ENCODE measurements at regions not wholly inside any gene's neighbourhood (a gene's known extent, or its start where the extent isn't known, plus 50 kb on each side); places are given as distances from the start of the nearest gene placed in this dataset.
"Not testable (repeated sequence)": the region's sequence is repeated elsewhere in the genome, so short reads cannot be mapped to it uniquely, and the experiment has no call there.

DNA sequence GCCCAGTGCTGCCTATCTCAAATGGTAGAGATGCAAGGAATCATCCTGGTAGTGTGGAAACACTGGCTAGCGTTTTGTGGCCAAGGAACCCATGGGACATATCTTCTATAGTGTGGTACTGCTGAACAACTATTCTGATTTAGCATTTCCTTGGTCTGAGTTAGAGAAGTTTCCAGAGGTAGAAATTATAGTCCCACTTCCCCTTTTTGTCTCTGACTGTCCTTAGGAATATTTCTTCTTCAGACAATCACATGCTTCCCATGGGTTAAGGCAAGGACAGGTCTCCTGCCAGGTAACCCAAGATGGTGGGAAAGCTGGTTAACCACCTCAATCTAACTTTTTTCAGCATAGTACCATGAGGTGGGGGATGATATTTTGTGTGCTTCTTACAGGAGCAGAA lies 729.5 kb upstream of the LRRTM4 start:
- Histone ChIP-seq H3K4me2 (ENCODE audit: insufficient read depth, low read length) (no peak overlapping the region), H4K20me1 (ENCODE audit: insufficient read depth, low read length) (no peaks in the 10 kb centered on the region), H2AFZ (ENCODE audit: low read depth, low read length) (no peak overlapping the region), H3K4me1 (ENCODE audit: insufficient read depth, low read length) (no peaks in the 10 kb centered on the region), H3K79me2 (ENCODE audit: insufficient read depth, low read length) (no peaks in the 10 kb centered on the region), H3K9me3 (ENCODE audit: insufficient read depth, low read length, severe bottlenecking) (no peaks in the 10 kb centered on the region), H3K4me3 (ENCODE audit: low read depth in 1 of 2, low read length in 2 of 2) (no peak overlapping the region), H3K9ac (ENCODE audit: low read depth, low read length) (no peak overlapping the region), H3K27me3 (ENCODE audit: insufficient read depth, low read length, poor library complexity) (no peaks in the 10 kb centered on the region), H3K36me3 (ENCODE audit: insufficient read depth, low read length) (no peaks in the 10 kb centered on the region), H3K27ac (ENCODE audit: low read length) (no peak overlapping the region)
- no peak for DNase-seq
- ATAC-seq (ENCODE audit: insufficient read depth, low read depth), result no peak
- no peak for TF ChIP-seq EZH2 (IDR thresholded peaks at IDR 0.05; ENCODE audit: borderline replicate concordance, low read depth, low read length, severe bottlenecking)
- TF ChIP-seq, protein P1, sequence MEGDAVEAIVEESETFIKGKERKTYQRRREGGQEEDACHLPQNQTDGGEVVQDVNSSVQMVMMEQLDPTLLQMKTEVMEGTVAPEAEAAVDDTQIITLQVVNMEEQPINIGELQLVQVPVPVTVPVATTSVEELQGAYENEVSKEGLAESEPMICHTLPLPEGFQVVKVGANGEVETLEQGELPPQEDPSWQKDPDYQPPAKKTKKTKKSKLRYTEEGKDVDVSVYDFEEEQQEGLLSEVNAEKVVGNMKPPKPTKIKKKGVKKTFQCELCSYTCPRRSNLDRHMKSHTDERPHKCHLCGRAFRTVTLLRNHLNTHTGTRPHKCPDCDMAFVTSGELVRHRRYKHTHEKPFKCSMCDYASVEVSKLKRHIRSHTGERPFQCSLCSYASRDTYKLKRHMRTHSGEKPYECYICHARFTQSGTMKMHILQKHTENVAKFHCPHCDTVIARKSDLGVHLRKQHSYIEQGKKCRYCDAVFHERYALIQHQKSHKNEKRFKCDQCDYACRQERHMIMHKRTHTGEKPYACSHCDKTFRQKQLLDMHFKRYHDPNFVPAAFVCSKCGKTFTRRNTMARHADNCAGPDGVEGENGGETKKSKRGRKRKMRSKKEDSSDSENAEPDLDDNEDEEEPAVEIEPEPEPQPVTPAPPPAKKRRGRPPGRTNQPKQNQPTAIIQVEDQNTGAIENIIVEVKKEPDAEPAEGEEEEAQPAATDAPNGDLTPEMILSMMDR (IDR thresholded peaks at IDR 0.05; ENCODE audit: borderline replicate concordance, extremely low read depth, low read length, poor library complexity, severe bottlenecking), result no peak

DNA sequence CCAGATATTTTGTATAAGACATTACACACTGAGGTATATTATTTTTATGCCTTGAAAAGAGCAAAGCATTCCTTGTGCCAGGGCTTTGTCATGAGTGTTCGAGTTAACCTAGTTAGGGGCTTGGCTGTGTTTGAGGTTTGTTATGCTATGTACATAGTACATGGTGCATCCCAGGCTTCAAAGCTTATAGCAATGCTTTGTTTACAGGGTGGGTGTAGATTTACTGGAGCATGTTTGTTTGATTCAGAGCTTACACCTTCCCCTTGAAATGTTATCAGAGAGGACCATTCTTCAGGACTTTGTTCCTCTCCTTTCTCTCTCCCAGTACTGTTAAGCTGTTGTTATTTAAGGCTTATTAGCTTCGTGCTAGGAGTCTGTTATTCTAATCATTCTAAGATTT lies 738.7 kb upstream of the LRRTM4 start:
- TF ChIP-seq, protein P1 (IDR thresholded peaks at IDR 0.05; ENCODE audit: borderline replicate concordance, extremely low read depth, low read length, poor library complexity, severe bottlenecking), result no peak
- Histone ChIP-seq H3K79me2 (ENCODE audit: insufficient read depth, low read length) (no peaks in the 10 kb centered on the region), H3K9ac (ENCODE audit: low read depth, low read length) (no peak overlapping the region), H3K36me3 (ENCODE audit: insufficient read depth, low read length) (no peaks in the 10 kb centered on the region), H3K27me3 (ENCODE audit: insufficient read depth, low read length, poor library complexity) (no peaks in the 10 kb centered on the region), H3K9me3 (ENCODE audit: insufficient read depth, low read length, severe bottlenecking) (no peaks in the 10 kb centered on the region), H2AFZ (ENCODE audit: low read depth, low read length) (no peak overlapping the region), H4K20me1 (ENCODE audit: insufficient read depth, low read length) (no peaks in the 10 kb centered on the region), H3K4me2 (ENCODE audit: insufficient read depth, low read length) (no peak overlapping the region), H3K4me1 (ENCODE audit: insufficient read depth, low read length) (no peaks in the 10 kb centered on the region), H3K4me3 (ENCODE audit: low read depth in 1 of 2, low read length in 2 of 2) (no peak overlapping the region), H3K27ac (ENCODE audit: low read length) (no peak overlapping the region)
- DNase-seq (no peak), ATAC-seq (ENCODE audit: insufficient read depth, low read depth) (no peak)

DNA sequence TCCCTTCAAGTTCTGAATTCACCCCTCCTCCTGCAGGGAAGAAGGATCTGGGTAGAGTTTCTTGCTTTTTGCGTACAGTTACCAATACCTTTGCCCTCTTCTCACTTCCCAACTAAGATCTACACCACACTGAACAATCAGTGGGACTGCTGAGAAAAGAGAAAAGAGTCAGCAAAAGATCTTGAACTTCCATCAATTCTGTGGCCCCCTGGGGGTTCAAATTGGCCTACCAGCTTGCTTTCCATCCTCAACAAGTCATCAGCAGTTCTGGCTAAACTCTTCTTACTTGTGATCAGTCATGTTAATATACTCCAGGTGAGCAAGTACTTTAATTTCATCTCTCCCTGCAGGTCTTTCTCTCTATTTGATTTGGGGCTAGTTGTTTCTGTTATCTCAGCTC lies 739.3 kb upstream of the LRRTM4 start:
- H2AFZ ChIP-seq (ENCODE audit: low read depth, low read length), result no peak overlapping the region
- TF ChIP-seq, protein P1 (IDR thresholded peaks at IDR 0.05; ENCODE audit: borderline replicate concordance, extremely low read depth, low read length, poor library complexity, severe bottlenecking), result no peak
- DNase-seq (no peak), ATAC-seq (ENCODE audit: insufficient read depth, low read depth) (no peak)
- H4K20me1 ChIP-seq (ENCODE audit: insufficient read depth, low read length), result no peaks in the 10 kb centered on the region
- no peaks in the 10 kb centered on the region for H3K4me1 ChIP-seq (ENCODE audit: insufficient read depth, low read length)
- no peak overlapping the region for H3K4me3 ChIP-seq (ENCODE audit: low read depth in 1 of 2, low read length in 2 of 2)
- no peaks in the 10 kb centered on the region for H3K36me3 ChIP-seq (ENCODE audit: insufficient read depth, low read length)
- no peaks in the 10 kb centered on the region for H3K79me2 ChIP-seq (ENCODE audit: insufficient read depth, low read length)
- H3K27me3 ChIP-seq (ENCODE audit: insufficient read depth, low read length, poor library complexity), result no peaks in the 10 kb centered on the region
- H3K9me3 ChIP-seq (ENCODE audit: insufficient read depth, low read length, severe bottlenecking), result no peaks in the 10 kb centered on the region
- H3K9ac ChIP-seq (ENCODE audit: low read depth, low read length), result no peak overlapping the region
- H3K27ac ChIP-seq (ENCODE audit: low read length), result no peak overlapping the region
- H3K4me2 ChIP-seq (ENCODE audit: insufficient read depth, low read length), result no peak overlapping the region

DNA sequence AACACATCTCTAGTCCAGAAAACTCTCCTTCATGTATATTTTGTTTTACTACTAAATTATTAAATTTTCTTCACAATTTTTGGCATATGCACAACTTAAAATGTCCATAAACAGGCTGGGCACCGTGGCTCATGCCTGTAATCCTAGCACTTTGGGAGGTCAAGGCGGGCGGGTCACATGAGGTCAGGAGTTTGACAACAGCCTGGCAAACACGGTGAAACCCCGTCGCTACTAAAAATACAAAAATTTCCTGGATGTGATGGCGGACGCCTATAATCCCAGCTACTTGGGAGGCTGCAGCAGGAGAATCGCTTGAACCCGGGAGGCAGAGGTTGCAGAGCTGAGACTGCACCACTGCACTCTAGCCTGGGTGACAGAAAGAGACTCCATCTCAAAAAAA lies 739.9 kb upstream of the LRRTM4 start:
- not testable (repeated sequence) for H3K4me3 ChIP-seq (ENCODE audit: low read depth in 1 of 2, low read length in 2 of 2); H3K79me2 ChIP-seq (ENCODE audit: insufficient read depth, low read length); H3K9me3 ChIP-seq (ENCODE audit: insufficient read depth, low read length, severe bottlenecking); H3K9ac ChIP-seq (ENCODE audit: low read depth, low read length); H2AFZ ChIP-seq (ENCODE audit: low read depth, low read length); H4K20me1 ChIP-seq (ENCODE audit: insufficient read depth, low read length); H3K4me2 ChIP-seq (ENCODE audit: insufficient read depth, low read length); H3K27ac ChIP-seq (ENCODE audit: low read length); H3K36me3 ChIP-seq (ENCODE audit: insufficient read depth, low read length); H3K4me1 ChIP-seq (ENCODE audit: insufficient read depth, low read length); H3K27me3 ChIP-seq (ENCODE audit: insufficient read depth, low read length, poor library complexity); ATAC-seq (ENCODE audit: insufficient read depth, low read depth); DNase-seq

All from DND-41 (cell line).